OCI-LY1 (cell line): ENCODE measurements at regions not wholly inside any gene's neighbourhood (a gene's known extent, or its start where the extent isn't known, plus 50 kb on each side); places are given as distances from the start of the nearest gene placed in this dataset.

ENCODE experiments used
- EZH2 ChIP-seq: fragments of 200-600 bp; sonication (generic), shearing (Covaris generic); IDR thresholded peaks from 2 replicates; pipeline ENCODE4 v1.8.0; 2017; ENCODE audit warnings: borderline replicate concordance, mixed run types, mild to moderate bottlenecking, antibody characterized with exemption, low read length, moderate library complexity, mixed read lengths
- TF ChIP-seq, protein P1 (sequence below): fragments of 200-600 bp; sonication (generic), shearing (Covaris generic); IDR thresholded peaks from 2 replicates; pipeline ENCODE4 v1.5.1; 2017; ENCODE audit warnings: mild to moderate bottlenecking, antibody characterized with exemption, low read length, moderate library complexity, mixed read lengths

DNA sequence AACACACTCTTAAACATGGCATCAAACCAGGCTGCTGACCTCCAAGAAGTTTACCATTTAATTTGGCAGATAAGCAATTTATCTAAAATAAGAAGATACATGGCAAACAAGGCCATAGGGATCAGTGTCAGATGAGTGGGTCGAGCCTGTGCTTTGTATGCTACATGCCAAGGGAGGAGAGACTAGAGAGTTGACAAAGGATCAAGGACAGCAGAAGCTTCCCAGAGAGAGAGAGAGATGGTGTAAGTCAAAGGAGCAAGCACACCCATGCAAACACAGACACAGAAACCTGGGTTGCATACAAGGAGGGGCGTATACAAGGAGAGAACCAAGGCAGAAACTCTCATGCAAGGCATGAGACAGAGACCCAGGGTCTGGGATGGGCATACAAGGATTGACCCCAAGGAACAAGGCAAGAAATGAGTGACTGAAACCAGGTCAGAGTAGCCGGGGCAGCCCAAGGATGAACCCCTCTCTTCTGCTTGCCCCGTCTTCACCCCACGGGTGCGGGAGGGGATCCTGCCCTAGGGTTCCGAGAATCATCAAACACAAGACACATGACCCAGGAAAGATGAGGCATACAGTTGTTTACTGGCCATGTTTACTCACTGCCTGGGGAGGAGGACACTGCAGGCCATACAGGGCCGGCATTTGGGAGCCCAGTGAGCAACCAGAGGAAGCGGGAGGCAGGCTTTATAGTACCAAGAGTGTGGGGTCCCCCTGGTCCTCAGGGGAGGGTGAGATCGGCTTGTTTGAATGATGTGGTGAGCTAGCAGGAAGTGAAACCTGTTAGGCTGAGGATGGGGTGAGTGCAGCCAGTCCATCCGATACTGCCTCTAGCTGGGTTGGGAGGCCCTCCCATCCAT, 529.2 kb upstream of the ID2 start:
- TF ChIP-seq, protein P1, sequence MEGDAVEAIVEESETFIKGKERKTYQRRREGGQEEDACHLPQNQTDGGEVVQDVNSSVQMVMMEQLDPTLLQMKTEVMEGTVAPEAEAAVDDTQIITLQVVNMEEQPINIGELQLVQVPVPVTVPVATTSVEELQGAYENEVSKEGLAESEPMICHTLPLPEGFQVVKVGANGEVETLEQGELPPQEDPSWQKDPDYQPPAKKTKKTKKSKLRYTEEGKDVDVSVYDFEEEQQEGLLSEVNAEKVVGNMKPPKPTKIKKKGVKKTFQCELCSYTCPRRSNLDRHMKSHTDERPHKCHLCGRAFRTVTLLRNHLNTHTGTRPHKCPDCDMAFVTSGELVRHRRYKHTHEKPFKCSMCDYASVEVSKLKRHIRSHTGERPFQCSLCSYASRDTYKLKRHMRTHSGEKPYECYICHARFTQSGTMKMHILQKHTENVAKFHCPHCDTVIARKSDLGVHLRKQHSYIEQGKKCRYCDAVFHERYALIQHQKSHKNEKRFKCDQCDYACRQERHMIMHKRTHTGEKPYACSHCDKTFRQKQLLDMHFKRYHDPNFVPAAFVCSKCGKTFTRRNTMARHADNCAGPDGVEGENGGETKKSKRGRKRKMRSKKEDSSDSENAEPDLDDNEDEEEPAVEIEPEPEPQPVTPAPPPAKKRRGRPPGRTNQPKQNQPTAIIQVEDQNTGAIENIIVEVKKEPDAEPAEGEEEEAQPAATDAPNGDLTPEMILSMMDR: no peak
- TF ChIP-seq EZH2: no peak
